GM18951 (cell line): ENCODE measurements at regions not wholly inside any gene's neighbourhood (a gene's known extent, or its start where the extent isn't known, plus 50 kb on each side); places are given as distances from the start of the nearest gene placed in this dataset.
"Not testable (repeated sequence)": the region's sequence is repeated elsewhere in the genome, so short reads cannot be mapped to it uniquely, and the experiment has no call there.

Experiments used
- POLR2A ChIP-seq: IDR thresholded peaks from 4 replicates; pipeline ENCODE4 v1.6.1; 2011; ENCODE audit warnings: mild to moderate bottlenecking; ENCODE audit not compliant: insufficient read length, insufficient read depth; ENCODE audit errors: extremely low read depth
- in situ Hi-C: fragments of 300-500 bp; cut with MboI; formaldehyde crosslinking; loops from one replicate; pipeline ENCODE4 v1.12.0; 2022; ENCODE audit warnings: low sequenced_read_pairs, mixed read lengths, inconsistent platforms; ENCODE audit not compliant: unreplicated experiment

GRCh38 chr20:47974234-47974878, 189.1 kb upstream of the SULF2 start:
- TF ChIP-seq POLR2A, result no peak
- in situ Hi-C loops, result no loop called here

DNA sequence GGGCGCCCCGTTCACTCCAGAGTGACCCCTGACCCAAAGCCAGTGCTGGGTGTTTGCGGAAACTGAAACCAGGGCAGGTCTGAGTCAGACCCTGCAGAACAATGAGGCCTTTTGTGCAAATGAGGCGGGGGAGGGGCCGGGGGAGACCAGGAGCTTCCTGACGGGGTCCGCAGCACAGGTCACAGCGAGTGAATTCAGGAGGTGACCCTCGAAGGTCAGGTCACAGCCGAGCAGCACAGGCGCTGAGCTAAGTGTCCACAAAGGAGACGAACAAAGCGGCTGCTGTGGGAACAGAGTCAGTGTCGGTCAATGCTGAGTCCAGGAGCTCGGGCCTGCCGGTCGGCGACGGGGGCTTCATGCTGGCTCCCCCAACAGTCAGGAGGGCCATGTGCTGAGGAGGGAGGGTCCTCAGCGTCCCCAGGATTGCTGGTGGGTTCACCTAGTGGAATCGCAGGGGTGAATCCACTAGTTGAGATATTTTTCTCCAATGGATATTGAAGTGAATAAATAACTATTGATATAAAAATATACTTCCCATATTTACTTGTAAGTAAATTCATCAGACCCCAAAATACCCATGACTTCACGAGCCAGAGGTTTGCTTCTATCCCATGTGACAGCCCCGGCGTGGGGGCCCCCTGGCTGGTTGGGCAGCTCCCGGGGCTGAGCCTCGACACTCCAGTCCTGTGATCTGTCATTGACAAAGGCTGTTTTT, 188.4 kb upstream of the SULF2 start:
- in situ Hi-C loops, result no loop called here
- TF ChIP-seq POLR2A, result no peak

- TF ChIP-seq POLR2A, result no peak
- in situ Hi-C loops, result no loop called here
These were observed 187.6 kb upstream of the SULF2 start for GRCh38 chr20:47972916-47973309.

- in situ Hi-C loops, result not testable (repeated sequence)
These were observed 187.1 kb upstream of the SULF2 start for GRCh38 chr20:47972297-47972915.

DNA sequence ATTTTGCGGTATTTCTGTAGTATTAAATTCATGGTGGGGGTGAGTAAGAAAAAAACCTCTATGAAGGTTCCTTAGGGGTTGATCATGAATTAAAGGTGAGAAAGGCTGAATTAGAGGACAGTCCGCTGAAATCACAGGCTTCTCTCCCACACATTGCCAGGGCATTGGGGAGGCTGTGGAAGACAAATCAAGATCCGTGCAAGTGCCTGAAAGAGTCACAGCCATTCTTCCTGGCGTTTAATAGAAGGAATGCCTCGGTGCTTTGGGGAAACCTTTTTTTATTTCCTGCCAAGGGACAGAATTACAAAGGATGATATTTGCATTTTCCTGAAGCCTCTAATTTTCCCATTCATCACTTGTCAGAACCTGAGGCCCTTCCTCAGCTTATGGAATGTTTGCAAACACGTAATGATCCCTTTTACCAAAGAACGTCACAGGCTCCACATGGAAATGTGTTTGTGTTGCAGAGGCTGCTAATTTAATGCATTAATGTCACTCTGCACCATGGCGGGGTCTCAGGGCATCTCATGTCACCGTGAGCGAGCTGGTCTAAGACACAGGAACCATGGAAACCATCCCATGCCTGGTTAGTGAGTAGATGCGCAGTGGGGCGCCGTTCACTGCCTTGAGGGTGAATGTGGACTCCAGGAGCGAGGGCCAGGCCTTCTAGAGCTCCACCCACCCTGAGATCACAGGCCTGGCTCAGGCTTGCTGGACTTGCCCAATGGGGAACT, 185.9 kb upstream of the SULF2 start:
- in situ Hi-C loops, result no loop called here
- TF ChIP-seq POLR2A, result no peak

GRCh38 chr20:47970282-47970903, 185.1 kb upstream of the SULF2 start:
- in situ Hi-C loops, result no loop called here

DNA sequence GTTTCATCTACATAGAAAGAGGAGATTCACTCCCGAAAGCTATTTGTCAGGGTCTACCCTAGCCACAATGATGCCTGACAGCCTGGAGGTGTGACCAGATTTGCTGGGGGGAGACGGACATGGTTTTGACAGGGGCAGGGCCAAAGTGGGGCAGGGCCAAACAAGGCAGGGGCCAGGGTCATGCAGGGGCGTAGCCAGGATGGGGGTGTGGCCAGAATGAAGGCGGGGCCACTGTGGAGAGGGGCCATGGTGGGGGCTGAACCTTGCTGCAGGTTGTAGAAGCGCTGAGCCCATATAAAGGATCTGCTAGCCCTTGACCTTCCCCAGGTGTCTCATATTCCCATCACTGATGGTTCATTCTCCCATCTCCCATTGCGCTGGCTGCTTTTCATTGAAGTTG, 184.1 kb upstream of the SULF2 start:
- in situ Hi-C loops, result no loop called here
- TF ChIP-seq POLR2A, result no peak

More at GRCh38 chr20:47970282-47970903, 185.1 kb upstream of the SULF2 start:
- TF ChIP-seq POLR2A, result no peak

DNA sequence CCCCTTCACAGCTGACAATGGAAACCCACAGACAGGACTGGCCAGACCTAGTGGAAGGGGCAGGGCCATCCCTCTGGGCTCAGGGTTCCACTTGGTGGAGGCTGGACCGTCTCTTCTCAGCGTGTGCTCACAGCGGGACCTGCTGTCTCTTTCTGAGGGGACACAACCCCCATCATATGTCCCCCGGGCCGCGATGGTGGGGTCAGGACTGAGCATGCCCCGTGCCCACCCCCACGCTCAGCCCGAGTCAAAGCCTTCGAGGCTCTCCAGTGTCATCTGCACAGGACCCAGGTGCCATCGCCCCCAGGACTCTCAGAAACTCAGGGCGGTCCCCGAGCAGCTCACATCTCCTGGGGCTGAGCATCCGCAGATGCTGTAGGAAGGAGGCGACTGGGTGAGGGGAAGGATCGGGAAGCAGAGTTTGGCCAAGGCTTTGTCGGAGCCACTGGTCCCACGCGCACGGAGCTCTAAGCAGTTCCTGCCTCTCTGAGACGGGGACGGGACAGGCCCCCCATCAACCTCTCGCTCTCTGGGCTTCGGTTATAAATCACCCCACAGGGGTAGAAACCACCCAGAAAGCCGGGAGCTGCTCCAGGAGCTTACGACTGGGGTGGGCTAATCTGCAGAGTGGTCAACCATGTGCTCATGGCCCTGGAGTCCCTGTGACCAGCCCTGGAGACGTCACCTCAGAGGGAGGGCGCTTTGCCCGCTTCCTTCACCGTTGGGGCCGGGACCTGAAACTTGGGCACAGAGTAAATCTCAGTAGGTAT, 183.4 kb upstream of the SULF2 start:
- TF ChIP-seq POLR2A, result no peak
- in situ Hi-C loops, result no loop called here

GRCh38 chr20:47964149-47964548, 178.9 kb upstream of the SULF2 start:
- in situ Hi-C loops, result no loop called here
- no peak for TF ChIP-seq POLR2A

DNA sequence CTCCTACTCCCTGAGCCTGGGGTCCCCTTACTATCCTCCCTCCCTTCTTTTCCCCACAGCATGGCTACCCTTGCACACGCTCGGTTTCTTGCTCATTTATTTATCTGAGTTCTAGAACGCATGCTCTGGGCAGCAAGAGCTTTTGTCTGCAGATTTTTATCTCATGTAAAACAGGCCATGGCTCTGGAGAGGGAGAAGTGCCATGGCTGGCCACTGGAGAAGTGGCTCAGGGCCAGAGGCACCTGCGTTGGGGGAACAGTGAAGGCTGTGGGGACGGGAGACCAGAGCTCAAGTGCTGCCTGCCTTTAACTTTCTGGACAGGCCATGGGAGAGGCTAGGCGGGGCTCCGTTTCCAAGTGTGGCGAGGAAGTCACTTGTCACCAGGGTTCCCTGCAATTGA, 177.7 kb upstream of the SULF2 start:
- TF ChIP-seq POLR2A, result no peak
- in situ Hi-C loops, result no loop called here

DNA sequence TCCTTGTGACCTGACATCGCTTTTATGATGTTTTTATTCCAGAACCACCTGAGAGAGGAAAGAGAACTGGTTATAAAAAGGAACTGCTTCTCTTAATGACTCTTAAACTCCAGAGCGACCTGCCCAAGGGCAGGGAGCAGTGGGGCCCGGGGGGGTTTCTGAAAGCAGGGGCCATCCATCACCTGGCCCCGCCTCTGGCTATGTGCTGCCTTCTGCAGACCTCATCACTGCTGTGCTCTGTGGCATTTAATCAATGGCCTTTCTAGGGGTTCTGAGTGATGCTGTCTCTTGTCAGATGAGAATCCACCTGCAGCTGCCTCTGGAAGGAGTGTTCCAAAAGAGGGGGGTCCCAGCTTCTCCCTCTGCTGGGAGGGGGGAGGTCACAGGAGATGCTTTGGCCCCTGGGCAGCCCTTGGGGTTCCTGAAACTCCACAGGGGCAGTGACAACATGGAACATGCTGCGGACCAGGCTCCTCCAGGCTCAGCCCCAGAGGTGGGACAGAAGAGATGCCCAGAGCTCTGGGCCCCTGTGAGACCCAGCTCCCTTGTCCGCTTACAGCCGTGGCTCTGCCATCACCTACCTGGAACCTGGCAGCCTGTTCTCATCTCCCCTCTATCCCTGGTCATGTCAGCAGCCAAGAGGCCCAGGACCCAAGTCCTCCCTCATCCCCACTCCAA, 177.1 kb upstream of the SULF2 start:
- in situ Hi-C loops, result no loop called here
- no peak for TF ChIP-seq POLR2A
